Cardiac fibroblast (primary cell): ENCODE measurements at regions not wholly inside any gene's neighbourhood (a gene's known extent, or its start where the extent isn't known, plus 50 kb on each side); places are given as distances from the start of the nearest gene placed in this dataset.

ENCODE experiments used
- DNase-seq, 2 donors: peaks; one replicate each; pipeline versions ENCODE4 v3.0.0 to v3.0.0-alpha.2; 2010; ENCODE audit warnings: low read depth in 2 of 2
- H3K4me3 ChIP-seq, 2 donors: replicated peaks in 1 of 2; 1 replicate in 1 of 2; 2 replicates in 1 of 2; pipeline ENCODE4 v1.5.1; 2011; ENCODE audit warnings: low read depth in 2 of 2, low read length in 2 of 2, mild to moderate bottlenecking in 2 of 2, moderate library complexity in 1 of 2
- CTCF ChIP-seq: IDR thresholded peaks from one replicate; pipeline ENCODE4 v1.5.1; 2011; ENCODE audit warnings: low read depth, mild to moderate bottlenecking, low read length, inconsistent platforms

GRCh38 chr1:224505454-224506093 is 71.0 kb upstream of the WDR26 start:
- no peak for TF ChIP-seq CTCF
- no peak for DNase-seq
- no peak overlapping the region for H3K4me3 ChIP-seq

GRCh38 chr1:224506141-224506814 is 71.7 kb upstream of the WDR26 start:
- TF ChIP-seq CTCF, result no peak
- H3K4me3 ChIP-seq, result no peak overlapping the region
- DNase-seq, result no peak

GRCh38 chr1:224507771-224508523 is 73.3 kb upstream of the WDR26 start:
- DNase-seq, result no peak
- H3K4me3 ChIP-seq, result no peak overlapping the region
- TF ChIP-seq CTCF, result no peak

GRCh38 chr1:224509907-224510306 is 75.3 kb upstream of the WDR26 start:
- DNase-seq, result no peak
- H3K4me3 ChIP-seq, result no peak overlapping the region
- TF ChIP-seq CTCF, result no peak

- peak in 1 of 2 donors; percentile 43 for DNase-seq
- H3K4me3 ChIP-seq, result no peak overlapping the region
- TF ChIP-seq CTCF, result no peak
Observed at GRCh38 chr1:224510880-224511645, 76.5 kb upstream of the WDR26 start.

GRCh38 chr1:224512600-224513151 is 78.1 kb upstream of the WDR26 start:
- no peak for DNase-seq
- H3K4me3 ChIP-seq, result no peak overlapping the region
- TF ChIP-seq CTCF, result no peak
